Panc1 (cell line): ENCODE measurements at regions not wholly inside any gene's neighbourhood (a gene's known extent, or its start where the extent isn't known, plus 50 kb on each side); places are given as distances from the start of the nearest gene placed in this dataset.

Source experiments
- POLR2AphosphoS5 ChIP-seq: IDR thresholded peaks from 2 replicates; pipeline ENCODE4 v1.6.1; 2012; ENCODE audit warnings: mild to moderate bottlenecking, low read depth, low read length, moderate library complexity
- SIN3A ChIP-seq: IDR thresholded peaks from 2 replicates; pipeline ENCODE4 v1.6.1; 2012; ENCODE audit warnings: low read depth, mild to moderate bottlenecking, low read length, moderate library complexity, borderline replicate concordance; ENCODE audit not compliant: insufficient read depth
- TCF7L2 ChIP-seq: IDR thresholded peaks from 2 replicates; pipeline ENCODE4 v1.6.1; 2011; ENCODE audit warnings: mild to moderate bottlenecking, low read depth, low read length, inconsistent platforms
- TF ChIP-seq, protein P1 (sequence below): fragments of 450-650 bp; IDR thresholded peaks from 2 replicates; pipeline ENCODE4 v1.5.1; 2017; ENCODE audit warnings: mild to moderate bottlenecking
- TF ChIP-seq, protein P2 (sequence below), 2 experiments: IDR thresholded peaks; 2 replicates each; pipeline ENCODE4 v1.6.1; 2011 to 2012; ENCODE audit warnings: low read depth in 2 of 2, control low read depth in 1 of 2, low read length in 1 of 2, mild to moderate bottlenecking in 1 of 2, moderate library complexity in 1 of 2; ENCODE audit not compliant: insufficient read depth in 1 of 2

DNA sequence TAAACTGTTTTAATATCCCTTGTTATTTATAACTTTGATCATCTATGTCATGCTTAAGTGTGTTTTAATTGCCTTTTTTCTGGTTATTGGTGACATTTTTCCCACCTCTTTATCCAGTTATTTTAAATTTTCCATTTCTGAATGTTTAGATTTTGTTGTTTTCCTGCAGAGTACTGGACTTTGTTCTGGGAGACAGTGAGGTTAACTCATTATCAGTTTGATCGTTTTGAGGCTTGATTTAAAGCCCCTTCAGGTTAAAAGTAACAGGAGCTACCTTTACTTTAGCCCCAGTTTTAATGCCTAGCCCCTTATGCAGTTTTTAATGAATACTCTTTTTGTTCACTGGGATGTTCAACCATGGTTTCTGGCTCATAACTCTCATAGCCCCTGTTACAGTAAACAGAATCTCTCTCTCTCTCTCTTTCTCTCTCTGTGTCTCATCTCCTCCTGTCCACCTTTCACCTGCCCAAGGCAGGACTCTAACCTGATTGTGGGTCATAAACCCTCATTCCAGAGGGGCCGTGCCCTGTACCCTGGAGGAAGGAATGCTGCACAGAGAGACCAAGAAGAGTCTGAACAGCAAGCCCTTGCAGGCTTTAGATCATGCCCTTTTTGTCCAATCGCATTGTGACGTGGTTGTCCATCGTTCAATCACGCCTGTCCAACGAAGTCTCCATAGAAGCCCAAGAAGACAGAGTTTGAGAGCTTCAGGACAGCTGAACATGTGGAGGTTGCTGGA lies 91.8 kb upstream of the WDR72 start:
- TF ChIP-seq, protein P1, sequence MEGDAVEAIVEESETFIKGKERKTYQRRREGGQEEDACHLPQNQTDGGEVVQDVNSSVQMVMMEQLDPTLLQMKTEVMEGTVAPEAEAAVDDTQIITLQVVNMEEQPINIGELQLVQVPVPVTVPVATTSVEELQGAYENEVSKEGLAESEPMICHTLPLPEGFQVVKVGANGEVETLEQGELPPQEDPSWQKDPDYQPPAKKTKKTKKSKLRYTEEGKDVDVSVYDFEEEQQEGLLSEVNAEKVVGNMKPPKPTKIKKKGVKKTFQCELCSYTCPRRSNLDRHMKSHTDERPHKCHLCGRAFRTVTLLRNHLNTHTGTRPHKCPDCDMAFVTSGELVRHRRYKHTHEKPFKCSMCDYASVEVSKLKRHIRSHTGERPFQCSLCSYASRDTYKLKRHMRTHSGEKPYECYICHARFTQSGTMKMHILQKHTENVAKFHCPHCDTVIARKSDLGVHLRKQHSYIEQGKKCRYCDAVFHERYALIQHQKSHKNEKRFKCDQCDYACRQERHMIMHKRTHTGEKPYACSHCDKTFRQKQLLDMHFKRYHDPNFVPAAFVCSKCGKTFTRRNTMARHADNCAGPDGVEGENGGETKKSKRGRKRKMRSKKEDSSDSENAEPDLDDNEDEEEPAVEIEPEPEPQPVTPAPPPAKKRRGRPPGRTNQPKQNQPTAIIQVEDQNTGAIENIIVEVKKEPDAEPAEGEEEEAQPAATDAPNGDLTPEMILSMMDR = no peak
- no peak for TF ChIP-seq SIN3A
- TF ChIP-seq, protein P2, sequence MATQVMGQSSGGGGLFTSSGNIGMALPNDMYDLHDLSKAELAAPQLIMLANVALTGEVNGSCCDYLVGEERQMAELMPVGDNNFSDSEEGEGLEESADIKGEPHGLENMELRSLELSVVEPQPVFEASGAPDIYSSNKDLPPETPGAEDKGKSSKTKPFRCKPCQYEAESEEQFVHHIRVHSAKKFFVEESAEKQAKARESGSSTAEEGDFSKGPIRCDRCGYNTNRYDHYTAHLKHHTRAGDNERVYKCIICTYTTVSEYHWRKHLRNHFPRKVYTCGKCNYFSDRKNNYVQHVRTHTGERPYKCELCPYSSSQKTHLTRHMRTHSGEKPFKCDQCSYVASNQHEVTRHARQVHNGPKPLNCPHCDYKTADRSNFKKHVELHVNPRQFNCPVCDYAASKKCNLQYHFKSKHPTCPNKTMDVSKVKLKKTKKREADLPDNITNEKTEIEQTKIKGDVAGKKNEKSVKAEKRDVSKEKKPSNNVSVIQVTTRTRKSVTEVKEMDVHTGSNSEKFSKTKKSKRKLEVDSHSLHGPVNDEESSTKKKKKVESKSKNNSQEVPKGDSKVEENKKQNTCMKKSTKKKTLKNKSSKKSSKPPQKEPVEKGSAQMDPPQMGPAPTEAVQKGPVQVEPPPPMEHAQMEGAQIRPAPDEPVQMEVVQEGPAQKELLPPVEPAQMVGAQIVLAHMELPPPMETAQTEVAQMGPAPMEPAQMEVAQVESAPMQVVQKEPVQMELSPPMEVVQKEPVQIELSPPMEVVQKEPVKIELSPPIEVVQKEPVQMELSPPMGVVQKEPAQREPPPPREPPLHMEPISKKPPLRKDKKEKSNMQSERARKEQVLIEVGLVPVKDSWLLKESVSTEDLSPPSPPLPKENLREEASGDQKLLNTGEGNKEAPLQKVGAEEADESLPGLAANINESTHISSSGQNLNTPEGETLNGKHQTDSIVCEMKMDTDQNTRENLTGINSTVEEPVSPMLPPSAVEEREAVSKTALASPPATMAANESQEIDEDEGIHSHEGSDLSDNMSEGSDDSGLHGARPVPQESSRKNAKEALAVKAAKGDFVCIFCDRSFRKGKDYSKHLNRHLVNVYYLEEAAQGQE (IDR thresholded peaks at IDR 0.05; ENCODE audit: insufficient read depth in 1 of 2, low read depth in 2 of 2, low read length in 1 of 2) = no peak
- no peak for TF ChIP-seq TCF7L2
- TF ChIP-seq POLR2AphosphoS5 = no peak
